SK-N-SH (cell line): ENCODE measurements at regions not wholly inside any gene's neighbourhood (a gene's known extent, or its start where the extent isn't known, plus 50 kb on each side); places are given as distances from the start of the nearest gene placed in this dataset.

Experiments used
- EP300 ChIP-seq, 2 experiments: IDR thresholded peaks; 2 replicates each; pipeline versions ENCODE4 v1.4.0 to v1.6.1; 2012; ENCODE audit warnings: borderline replicate concordance in 1 of 2, low read depth in 1 of 2, low read length in 1 of 2
- EZH2phosphoT487 ChIP-seq: fragments of 200-600 bp; sonication (generic); IDR thresholded peaks from 2 replicates; pipeline ENCODE4 v1.6.1; 2017; ENCODE audit warnings: low read depth, mixed run types, mild to moderate bottlenecking, antibody characterized with exemption, moderate library complexity, borderline replicate concordance
- FOXJ3 ChIP-seq: sonication (generic); formaldehyde crosslinking; IDR thresholded peaks from 2 replicates; pipeline ENCODE4 v1.5.1; 2020; ENCODE audit warnings: mild to moderate bottlenecking, missing genetic modification reagents
- GABPA ChIP-seq: IDR thresholded peaks from 2 replicates; pipeline ENCODE4 v1.4.0; 2012; ENCODE audit warnings: low read depth, mild to moderate bottlenecking
- NFIC ChIP-seq: IDR thresholded peaks from 2 replicates; pipeline ENCODE4 v1.4.0; 2012; ENCODE audit warnings: borderline replicate concordance
- POLR2AphosphoS5 ChIP-seq: IDR thresholded peaks from 2 replicates; pipeline ENCODE4 v1.6.1; 2012; ENCODE audit warnings: low read depth, low read length
- SIN3A ChIP-seq: IDR thresholded peaks from 2 replicates; pipeline ENCODE4 v1.6.1; 2012; ENCODE audit warnings: low read depth, mild to moderate bottlenecking, low read length, moderate library complexity, borderline replicate concordance
- TAF1 ChIP-seq: IDR thresholded peaks from 2 replicates; pipeline ENCODE4 v1.6.1; 2012; ENCODE audit warnings: low read depth, mild to moderate bottlenecking, low read length, moderate library complexity, borderline replicate concordance
- YY1 ChIP-seq: IDR thresholded peaks from 2 replicates; pipeline ENCODE4 v1.4.0; 2012; ENCODE audit warnings: low read depth, mild to moderate bottlenecking
- TF ChIP-seq, protein P1 (sequence below): IDR thresholded peaks from 2 replicates; pipeline ENCODE4 v1.6.1; 2012; ENCODE audit warnings: mild to moderate bottlenecking, low read depth, low read length, moderate library complexity
- TF ChIP-seq, protein P2 (sequence below): fragments of 200-600 bp; sonication (generic); IDR thresholded peaks from 2 replicates; pipeline ENCODE4 v1.6.1; 2017; ENCODE audit warnings: antibody characterized with exemption, mild to moderate bottlenecking, moderate library complexity
- TF ChIP-seq, protein P3 (sequence below): fragments of 150-350 bp; IDR thresholded peaks from 2 replicates; pipeline ENCODE4 v1.6.1; 2016; ENCODE audit warnings: mild to moderate bottlenecking, low read depth, low read length
- TF ChIP-seq, protein P4 (sequence below): fragments of 150-350 bp; IDR thresholded peaks from 2 replicates; pipeline ENCODE4 v1.6.1; 2017; ENCODE audit warnings: antibody characterized with exemption, low read length, low read depth, borderline replicate concordance

DNA sequence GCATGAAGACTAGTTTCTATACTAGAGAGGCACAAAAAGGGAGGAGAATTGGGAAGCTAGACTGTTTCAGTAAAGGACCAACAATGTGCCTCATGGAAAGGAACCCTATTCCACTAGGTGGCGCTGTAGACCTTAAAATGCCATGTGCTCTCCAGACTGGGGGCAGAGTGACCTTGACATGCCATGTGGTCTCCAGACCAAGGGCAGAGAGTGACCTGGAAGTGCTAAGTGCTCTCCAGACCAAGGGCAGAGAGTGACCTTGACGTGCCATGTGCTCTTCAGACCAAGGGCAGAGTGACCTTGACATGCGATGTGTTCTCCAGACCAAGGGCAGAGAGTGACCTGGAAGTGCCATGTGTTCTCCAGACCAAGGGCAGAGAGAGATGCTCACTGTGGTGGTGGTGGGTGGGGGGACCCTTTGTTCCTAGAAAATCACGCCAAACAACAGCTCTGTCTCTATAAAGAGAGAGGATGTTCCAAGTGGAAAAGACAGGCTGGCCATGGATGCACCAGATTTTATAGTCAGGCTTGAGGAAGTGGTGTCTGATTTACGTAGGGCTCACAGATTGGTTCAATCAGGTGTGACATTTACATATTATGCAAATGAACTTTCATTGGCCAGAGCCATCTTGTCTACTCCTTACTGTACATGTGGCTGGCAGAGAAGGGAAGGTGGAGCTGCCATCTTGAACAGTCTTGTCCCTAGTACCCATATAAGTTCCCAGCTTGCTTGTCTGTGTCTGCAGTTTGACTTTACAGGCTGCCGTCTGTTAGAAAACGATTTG, 344.0 kb upstream of the DDX18 start:
- TF ChIP-seq, protein P1, sequence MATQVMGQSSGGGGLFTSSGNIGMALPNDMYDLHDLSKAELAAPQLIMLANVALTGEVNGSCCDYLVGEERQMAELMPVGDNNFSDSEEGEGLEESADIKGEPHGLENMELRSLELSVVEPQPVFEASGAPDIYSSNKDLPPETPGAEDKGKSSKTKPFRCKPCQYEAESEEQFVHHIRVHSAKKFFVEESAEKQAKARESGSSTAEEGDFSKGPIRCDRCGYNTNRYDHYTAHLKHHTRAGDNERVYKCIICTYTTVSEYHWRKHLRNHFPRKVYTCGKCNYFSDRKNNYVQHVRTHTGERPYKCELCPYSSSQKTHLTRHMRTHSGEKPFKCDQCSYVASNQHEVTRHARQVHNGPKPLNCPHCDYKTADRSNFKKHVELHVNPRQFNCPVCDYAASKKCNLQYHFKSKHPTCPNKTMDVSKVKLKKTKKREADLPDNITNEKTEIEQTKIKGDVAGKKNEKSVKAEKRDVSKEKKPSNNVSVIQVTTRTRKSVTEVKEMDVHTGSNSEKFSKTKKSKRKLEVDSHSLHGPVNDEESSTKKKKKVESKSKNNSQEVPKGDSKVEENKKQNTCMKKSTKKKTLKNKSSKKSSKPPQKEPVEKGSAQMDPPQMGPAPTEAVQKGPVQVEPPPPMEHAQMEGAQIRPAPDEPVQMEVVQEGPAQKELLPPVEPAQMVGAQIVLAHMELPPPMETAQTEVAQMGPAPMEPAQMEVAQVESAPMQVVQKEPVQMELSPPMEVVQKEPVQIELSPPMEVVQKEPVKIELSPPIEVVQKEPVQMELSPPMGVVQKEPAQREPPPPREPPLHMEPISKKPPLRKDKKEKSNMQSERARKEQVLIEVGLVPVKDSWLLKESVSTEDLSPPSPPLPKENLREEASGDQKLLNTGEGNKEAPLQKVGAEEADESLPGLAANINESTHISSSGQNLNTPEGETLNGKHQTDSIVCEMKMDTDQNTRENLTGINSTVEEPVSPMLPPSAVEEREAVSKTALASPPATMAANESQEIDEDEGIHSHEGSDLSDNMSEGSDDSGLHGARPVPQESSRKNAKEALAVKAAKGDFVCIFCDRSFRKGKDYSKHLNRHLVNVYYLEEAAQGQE = no peak
- TF ChIP-seq GABPA (no peak), TAF1 (no peak), FOXJ3 (no peak), YY1 (no peak), SIN3A (no peak), POLR2AphosphoS5 (no peak), EP300 (IDR thresholded peaks at IDR 0.05; ENCODE audit: borderline replicate concordance in 1 of 2, low read depth in 1 of 2, low read length in 1 of 2) (peak in 1 of 2 experiments; percentile 77; a peak in 2 of 4 replicates), EZH2phosphoT487 (no peak), NFIC (no peak)
- TF ChIP-seq, protein P2, sequence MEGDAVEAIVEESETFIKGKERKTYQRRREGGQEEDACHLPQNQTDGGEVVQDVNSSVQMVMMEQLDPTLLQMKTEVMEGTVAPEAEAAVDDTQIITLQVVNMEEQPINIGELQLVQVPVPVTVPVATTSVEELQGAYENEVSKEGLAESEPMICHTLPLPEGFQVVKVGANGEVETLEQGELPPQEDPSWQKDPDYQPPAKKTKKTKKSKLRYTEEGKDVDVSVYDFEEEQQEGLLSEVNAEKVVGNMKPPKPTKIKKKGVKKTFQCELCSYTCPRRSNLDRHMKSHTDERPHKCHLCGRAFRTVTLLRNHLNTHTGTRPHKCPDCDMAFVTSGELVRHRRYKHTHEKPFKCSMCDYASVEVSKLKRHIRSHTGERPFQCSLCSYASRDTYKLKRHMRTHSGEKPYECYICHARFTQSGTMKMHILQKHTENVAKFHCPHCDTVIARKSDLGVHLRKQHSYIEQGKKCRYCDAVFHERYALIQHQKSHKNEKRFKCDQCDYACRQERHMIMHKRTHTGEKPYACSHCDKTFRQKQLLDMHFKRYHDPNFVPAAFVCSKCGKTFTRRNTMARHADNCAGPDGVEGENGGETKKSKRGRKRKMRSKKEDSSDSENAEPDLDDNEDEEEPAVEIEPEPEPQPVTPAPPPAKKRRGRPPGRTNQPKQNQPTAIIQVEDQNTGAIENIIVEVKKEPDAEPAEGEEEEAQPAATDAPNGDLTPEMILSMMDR = peak; percentile 40
- TF ChIP-seq, protein P3, sequence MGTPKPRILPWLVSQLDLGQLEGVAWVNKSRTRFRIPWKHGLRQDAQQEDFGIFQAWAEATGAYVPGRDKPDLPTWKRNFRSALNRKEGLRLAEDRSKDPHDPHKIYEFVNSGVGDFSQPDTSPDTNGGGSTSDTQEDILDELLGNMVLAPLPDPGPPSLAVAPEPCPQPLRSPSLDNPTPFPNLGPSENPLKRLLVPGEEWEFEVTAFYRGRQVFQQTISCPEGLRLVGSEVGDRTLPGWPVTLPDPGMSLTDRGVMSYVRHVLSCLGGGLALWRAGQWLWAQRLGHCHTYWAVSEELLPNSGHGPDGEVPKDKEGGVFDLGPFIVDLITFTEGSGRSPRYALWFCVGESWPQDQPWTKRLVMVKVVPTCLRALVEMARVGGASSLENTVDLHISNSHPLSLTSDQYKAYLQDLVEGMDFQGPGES = no peak
- TF ChIP-seq, protein P4, sequence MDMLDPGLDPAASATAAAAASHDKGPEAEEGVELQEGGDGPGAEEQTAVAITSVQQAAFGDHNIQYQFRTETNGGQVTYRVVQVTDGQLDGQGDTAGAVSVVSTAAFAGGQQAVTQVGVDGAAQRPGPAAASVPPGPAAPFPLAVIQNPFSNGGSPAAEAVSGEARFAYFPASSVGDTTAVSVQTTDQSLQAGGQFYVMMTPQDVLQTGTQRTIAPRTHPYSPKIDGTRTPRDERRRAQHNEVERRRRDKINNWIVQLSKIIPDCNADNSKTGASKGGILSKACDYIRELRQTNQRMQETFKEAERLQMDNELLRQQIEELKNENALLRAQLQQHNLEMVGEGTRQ = no peak
